ENCODE measurements at regions not wholly inside any gene's neighbourhood (a gene's known extent, or its start where the extent isn't known, plus 50 kb on each side); places are given as distances from the start of the nearest gene placed in this dataset.

DNA sequence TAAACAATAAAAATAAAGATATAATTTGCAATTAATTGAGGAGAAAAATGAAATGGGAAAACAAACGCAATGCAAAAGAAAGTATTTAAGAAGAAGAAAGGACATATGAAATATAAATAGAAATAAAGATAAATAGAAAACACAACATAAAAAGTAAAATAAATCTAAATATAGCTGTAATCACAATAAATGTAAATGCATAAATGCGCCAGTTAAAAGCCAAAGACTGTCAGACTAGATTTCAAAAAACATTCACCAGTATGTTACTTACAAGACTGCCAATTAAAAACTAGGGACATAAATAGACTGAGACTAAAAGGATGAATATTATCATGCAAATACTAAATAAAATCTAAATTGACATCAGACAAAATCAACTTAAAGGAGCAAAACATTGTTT, 102.4 kb downstream of the KDR start:
- TF ChIP-seq POLR2A (IDR thresholded peaks at IDR 0.05; ENCODE audit: low read depth, low read length) (no peak), POLR2AphosphoS5 (IDR thresholded peaks at IDR 0.05; ENCODE audit: low read depth, low read length) (no peak), TAF1 (IDR thresholded peaks at IDR 0.05; ENCODE audit: borderline replicate concordance, low read depth, low read length) (no peak)
